ENCODE measurements at regions not wholly inside any gene's neighbourhood (a gene's known extent, or its start where the extent isn't known, plus 50 kb on each side); places are given as distances from the start of the nearest gene placed in this dataset.

DNA sequence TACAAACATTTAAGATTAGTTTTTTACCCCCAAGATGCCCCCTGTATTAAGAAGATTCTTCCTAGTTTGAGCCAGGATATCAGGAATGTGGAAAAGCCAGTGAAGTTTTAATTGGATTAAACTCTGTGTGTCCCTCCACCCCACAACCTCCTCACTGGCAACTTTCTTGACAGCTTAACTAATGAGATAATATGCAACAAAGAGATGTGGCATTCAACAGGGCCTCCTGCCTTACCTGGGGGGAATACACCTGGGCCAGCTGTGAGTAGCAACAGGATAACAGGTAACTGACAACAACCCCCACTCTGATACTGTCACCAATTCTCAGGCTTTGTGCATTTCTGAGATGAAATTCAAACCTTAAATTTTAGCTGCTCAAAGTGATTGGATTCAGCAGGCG, 512.3 kb downstream of the TFAP2B start:
- DNase-seq (ENCODE audit: low spot score), result no peak
- in situ Hi-C loops (cut with HindIII; ENCODE audit: low sequenced_read_pairs), result no loop called here

DNA sequence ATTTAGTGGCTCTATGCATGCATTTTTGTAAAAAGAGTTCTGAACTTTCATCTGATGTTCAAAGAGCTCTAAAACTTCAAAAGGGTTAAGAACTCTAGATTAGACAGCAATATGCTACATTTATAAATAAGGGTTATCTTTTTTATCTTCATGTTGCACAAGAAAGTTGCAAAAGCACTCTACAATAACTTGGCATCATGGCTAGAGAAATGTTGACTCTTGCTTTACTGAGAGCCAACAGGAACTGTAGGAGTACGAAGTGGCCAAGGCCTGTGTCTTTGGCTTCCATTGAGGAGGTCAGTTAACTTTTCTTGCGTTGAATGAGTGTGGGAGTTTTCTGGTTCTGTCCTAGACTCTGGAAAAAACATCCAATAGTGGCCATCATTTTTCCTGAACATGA, 516.9 kb downstream of the TFAP2B start:
- in situ Hi-C loops (cut with HindIII; ENCODE audit: low sequenced_read_pairs), result no loop called here
- DNase-seq (ENCODE audit: low spot score), result no peak

DNA sequence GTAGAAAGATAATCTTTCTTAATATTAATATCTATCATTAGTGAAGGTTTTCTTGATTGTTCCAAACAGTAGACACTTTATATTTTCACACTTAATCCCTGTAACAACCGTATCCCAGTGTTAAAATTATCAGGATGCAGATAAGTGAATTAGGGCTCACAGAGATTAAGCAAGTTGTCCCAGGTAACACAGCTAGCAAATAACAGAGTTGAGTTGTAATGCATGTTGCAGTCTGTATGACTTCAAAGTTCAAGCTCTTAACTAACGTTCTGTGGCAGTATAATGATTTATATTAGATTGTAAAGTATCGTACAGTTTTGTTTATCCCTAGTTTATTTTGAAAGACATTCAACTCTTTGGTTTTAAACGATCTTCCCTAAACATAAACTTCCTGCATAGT, 517.5 kb downstream of the TFAP2B start:
- in situ Hi-C loops (cut with HindIII; ENCODE audit: low sequenced_read_pairs), result no loop called here
- DNase-seq (ENCODE audit: low spot score), result no peak

DNA sequence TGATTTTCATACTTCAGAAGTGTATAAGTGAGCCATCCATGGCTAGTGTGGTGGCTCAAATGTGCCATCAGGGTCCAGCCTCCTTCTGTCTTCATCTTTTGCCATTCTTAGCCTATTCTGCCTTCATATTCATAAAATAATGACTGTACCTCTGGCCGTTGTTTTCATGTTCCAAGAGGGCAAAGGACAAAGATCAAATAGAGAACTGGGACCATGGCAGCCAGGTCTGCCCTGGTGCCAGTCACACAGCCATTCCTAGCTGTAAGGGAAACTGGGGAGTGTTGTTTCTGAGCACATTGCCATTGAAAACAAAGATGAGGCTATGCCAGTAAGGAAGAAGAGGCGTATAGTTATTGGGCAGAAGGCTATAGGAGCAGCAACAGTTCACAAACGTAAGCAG, 518.6 kb downstream of the TFAP2B start:
- in situ Hi-C loops (cut with HindIII; ENCODE audit: low sequenced_read_pairs), result no loop called here
- no peak for DNase-seq (ENCODE audit: low spot score)

DNA sequence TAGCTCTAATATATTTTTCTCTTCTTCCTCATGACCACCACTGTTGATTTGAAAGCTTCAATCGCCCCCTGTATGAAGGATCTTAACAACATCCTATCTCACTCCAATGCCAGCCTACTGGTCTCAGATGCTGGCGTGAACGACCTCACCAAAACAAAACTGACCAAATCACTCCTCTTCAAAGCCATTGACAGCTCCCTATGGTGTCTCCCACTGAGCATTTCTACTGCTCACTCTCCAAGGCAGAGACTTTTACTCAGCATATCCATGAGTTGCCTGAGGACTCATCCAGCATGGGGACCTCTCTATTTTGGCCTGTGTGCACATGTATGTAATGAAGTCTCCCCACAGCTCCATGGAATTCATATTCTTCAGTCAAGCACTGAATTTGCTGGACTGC, 520.4 kb downstream of the TFAP2B start:
- in situ Hi-C loops (cut with HindIII; ENCODE audit: low sequenced_read_pairs), result no loop called here

DNA sequence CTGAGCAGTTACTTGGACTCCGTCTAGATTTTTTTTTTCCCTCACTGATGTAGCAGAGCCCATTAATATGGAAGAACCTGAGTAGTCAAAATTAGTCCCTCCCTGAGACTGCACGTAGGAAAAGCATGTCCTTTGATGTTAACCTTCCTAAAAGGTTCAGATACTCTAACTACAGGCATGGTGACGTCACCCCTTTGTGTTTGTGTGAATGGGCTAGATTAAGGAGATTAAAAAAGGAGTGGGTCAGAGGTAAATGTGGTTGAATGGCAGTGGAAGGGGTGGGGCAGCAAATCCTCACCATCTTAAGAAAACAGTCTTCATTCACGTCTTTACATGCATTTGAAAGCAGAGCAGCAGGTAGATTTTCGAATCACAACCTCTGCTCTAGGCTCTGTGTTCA, 521.1 kb downstream of the TFAP2B start:
- in situ Hi-C loops (cut with HindIII; ENCODE audit: low sequenced_read_pairs), result no loop called here
- DNase-seq (ENCODE audit: low spot score), result no peak

More for the DNA sequence above, 520.4 kb downstream of the TFAP2B start:
- no peak for DNase-seq (ENCODE audit: low spot score)

DNA sequence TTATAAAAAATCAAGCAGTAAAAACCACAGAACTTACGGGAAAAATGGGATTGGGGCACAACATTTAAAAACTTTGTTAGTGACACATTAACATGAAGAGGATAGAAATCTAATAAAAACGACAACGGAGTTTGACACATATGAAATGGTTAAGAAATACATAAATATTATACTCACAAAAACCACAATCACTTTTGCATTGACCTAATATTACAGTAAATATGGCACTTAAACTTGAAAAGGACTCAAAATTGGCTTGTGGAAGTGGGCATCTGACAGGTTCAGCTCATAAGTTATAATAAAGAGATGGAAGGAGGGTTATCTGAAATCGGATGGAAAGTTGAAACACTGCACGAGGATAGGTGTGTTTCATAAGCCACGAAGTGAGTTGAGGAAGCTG, 523.7 kb downstream of the TFAP2B start:
- in situ Hi-C loops (cut with HindIII; ENCODE audit: low sequenced_read_pairs), result no loop called here
- DNase-seq (ENCODE audit: low spot score), result no peak

DNA sequence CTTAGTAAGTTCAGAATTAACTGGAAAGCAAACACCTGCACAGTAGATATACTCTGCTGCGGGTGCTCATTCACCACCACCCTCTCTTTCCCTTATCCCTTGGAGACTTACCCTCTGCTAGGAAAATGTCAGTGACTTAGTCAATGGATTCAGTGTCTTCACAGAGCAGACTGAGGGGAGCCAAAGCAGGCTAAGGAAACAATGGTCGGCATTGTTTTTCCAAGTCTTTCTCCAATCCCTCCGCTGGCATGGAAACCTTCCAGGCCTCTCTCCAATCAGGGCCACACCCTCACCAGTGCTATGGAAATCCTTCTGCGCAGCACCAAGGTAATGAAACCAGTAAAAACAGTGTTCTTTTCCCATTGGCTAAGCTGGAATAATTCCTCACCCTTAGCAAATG, 531.2 kb downstream of the TFAP2B start:
- no peak for DNase-seq (ENCODE audit: low spot score)
- in situ Hi-C loops (cut with HindIII; ENCODE audit: low sequenced_read_pairs), result no loop called here

DNA sequence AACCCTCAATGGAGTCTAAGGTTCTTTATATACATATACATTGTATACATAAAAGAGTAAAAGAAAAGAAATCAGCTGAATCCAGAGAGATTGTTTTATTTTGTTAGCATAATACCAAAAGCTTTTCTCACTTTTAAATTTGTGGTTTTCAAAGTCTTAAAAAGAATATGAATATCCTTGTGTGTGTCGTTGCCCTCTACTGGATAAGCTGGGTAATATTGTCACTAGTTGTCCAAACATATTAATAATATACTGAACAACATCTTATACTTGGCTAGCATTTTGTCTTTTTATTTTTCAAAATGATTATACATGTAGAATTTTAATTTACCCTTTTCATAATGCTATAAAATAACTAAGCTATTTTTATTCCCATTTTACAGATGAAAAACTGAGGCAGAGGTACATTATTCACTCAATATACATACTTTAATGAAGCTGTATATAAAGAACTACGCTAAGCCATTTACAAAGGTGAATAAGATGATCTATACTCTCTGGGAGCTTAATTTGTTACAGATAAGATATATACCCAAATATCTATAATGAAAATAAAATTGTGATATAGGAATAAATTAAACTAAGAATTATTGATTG, 531.7 kb downstream of the TFAP2B start:
- no peak for DNase-seq (ENCODE audit: low spot score)
- in situ Hi-C loops (cut with HindIII; ENCODE audit: low sequenced_read_pairs), result no loop called here

DNA sequence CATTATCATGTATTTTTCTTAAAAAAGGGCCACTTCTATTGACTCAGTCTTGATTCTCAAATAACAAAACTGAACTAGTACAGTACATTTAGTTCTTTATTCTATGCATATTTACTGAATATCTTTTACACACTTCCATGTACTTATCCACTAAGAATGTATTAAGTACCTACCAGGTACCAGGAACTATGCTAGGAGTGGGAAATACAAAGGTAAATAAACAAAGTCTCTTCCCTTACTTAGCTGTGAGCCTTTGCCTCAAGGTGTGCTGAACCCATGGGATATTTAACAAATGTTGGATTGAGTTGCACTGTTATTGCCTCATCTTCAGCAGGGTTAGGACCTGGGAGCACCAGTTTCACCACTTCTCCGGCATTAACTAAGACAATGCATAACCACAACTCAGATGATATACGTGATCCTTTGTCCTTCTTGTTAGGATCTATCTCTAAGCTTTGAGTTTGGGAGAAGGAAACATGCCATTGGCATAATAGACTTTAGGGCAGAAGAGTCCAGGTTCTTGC, 533.9 kb downstream of the TFAP2B start:
- in situ Hi-C loops (cut with HindIII; ENCODE audit: low sequenced_read_pairs), result no loop called here
- no peak for DNase-seq (ENCODE audit: low spot score)

DNA sequence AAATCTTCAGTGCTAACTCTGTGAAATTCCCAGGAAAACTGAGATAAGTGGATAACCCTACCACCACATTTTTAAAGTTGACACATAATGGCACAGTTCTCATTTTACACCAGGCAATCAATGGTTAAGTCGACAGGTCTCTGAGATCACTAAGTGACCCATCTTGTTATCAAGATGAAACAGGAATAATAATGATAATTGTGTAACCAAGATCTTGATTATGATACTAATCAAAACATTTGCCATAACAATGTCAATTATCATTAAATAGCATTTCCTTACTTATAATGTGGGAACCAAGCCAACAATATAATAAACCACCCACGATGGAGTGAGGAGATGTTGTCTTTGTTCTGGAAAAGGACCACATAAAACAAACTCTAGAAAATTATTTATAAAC, 541.6 kb downstream of the TFAP2B start:
- DNase-seq (ENCODE audit: low spot score), result no peak
- in situ Hi-C loops (cut with HindIII; ENCODE audit: low sequenced_read_pairs), result no loop called here

DNA sequence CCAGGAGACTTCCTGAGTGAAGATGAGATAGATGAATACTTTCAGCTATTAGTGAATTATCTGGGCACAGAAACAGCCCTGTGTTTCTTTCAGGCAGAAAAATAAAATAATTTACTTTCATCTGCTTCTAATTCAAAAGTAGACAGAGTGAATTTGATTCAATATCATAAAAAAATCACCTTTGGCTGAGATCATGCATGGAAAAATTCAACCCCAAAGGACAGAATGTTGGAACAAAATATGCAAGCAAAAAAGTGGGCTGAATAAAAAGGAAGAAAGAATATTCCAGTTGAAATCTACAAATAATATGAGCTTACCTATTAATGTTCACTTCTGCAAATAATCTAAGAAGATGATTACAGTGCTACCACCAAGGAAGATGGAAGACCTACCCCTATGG, 546.9 kb downstream of the TFAP2B start:
- in situ Hi-C loops (cut with HindIII; ENCODE audit: low sequenced_read_pairs), result no loop called here
- DNase-seq (ENCODE audit: low spot score), result no peak

DNA sequence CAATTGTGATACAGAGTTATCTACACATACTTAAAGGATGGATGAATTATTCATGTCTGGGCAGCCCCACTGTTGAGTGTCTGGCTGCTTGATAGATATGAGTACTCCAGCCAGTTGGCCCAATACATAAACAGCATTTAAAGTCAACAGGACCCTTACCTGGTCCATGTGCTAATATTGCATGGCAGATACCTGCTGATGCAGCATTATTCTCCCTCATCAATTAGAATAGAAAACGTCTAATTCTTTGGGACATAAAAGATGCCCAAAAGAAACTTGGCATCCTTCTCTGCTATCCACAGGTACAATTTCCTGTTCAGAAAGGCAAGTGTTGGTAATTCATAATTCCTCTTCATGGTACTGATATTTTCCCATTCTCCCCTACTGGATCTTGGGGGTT, 550.8 kb downstream of the TFAP2B start:
- DNase-seq (ENCODE audit: low spot score), result no peak
- in situ Hi-C loops (cut with HindIII; ENCODE audit: low sequenced_read_pairs), result no loop called here

DNA sequence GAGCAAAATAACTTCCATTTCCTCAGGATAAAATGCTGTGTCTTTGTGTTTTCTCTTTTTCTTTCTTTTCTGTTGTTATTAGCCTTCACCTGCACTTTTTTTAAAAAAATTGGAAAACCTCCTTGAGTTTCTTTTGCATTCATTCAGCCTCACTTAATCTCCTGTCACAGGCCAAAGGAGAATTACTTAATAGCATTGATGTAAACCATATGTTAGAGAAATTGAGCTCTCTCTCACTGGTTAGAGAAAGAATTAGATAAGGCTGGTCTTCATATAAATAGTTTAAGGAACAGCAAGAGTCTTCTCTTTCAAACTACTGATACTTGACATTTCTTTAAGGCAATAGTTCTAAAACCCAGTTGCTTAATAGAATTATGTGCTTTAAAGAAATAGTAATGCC, 564.2 kb downstream of the TFAP2B start:
- no peak for DNase-seq (ENCODE audit: low spot score)

DNA sequence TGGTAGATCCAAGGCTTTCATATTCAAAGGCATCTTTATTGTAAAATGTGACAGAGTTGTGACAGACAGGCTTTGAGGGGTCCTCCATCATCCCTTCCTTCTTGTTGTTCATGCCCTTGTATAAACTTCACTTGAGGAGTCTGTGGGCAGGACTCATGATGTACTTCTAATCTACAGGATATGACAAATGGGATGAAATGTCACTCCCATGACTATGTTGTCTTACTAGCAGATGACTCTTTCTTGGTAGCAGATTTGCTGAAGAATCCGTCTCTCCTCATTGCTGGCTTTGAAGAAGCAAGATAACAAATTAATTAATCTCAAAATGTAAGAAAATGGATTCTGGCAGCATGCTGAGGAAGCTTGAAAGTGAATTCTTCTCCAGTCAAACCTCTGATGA, 566.1 kb downstream of the TFAP2B start:
- DNase-seq (ENCODE audit: low spot score), result no peak
- in situ Hi-C loops (cut with HindIII; ENCODE audit: low sequenced_read_pairs), result no loop called here

More for the DNA sequence above, 564.2 kb downstream of the TFAP2B start:
- in situ Hi-C loops (cut with HindIII; ENCODE audit: low sequenced_read_pairs), result no loop called here

DNA sequence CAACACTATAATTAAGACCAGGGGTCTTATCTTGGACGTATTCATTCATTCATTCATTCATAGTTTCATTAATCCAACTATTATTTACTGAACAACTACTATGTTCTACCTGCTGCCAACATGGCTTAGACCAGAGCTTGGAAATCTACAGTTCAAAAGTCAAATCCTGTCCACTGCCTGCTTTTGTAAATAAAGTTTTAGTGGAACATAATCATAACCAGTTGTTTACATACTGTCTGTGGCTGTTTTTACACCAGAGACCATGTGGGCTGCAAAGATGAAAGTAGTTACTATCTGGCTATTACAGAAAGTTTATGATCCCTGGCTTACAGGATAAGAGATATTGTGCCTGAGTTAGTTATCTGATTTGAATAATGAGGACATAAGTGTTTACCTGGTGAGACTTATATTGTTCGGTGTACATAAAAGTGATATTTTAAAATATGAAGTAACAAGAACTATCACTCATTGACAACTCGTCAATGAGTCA, 567.7 kb downstream of the TFAP2B start:
- in situ Hi-C loops (cut with HindIII; ENCODE audit: low sequenced_read_pairs), result no loop called here
- DNase-seq (ENCODE audit: low spot score), result no peak

DNA sequence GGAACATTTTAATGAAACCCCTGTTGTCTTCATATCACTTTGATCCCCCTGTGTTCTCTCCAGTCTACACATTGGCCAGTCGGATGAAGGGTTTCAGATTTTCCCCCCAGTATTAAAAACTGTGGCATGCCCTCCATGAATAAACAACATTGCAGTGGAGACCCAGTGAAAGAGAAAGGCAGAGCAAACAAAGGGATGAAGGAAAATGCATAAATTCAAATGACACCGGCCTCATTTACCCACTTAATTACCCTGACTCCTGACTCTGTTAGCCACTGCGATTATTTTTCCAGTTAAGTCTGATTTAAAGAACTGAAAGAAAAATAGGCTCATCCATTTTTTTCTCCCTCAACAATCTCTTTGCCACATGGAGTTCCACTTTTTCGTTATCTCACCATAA, 569.2 kb downstream of the TFAP2B start:
- no peak for DNase-seq (ENCODE audit: low spot score)
- in situ Hi-C loops (cut with HindIII; ENCODE audit: low sequenced_read_pairs), result no loop called here

DNA sequence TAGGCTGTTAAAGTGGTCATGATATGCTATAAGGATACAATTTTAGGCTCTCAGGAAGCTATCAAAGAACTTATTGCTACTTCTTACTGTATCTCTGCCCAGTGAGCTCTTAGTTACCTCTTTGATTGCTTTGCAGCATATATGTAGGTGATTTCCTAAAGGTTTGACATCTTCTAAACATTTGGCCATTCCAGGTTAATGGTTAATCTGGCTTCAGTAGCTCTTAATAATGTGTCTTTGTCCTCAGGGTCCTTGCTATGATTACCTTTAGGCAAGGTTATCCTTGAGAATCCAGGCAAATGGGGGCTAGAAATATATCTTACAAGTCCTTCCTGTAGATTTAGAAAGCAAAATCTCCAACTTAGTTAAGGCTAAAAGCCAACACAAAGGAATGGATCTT, 575.4 kb downstream of the TFAP2B start:
- in situ Hi-C loops (cut with HindIII; ENCODE audit: low sequenced_read_pairs), result no loop called here
- no peak for DNase-seq (ENCODE audit: low spot score)

DNA sequence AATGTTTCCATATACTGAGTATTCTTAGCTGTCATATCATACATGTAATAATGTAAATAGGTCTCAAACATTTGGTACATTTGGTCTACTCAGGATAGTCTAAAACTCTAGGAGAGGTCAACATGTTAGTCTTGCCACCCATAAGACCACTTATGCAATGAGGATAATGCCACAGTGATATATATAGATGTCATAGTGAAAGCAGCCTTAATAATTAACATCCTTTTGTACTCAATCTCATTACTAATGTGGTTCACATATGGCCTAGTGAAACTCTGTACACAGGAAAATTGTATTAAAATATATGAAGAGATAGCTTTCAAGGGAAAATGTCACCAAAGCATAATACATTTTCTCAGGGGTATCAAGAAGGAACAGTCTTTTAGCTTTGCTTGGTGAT, 577.9 kb downstream of the TFAP2B start:
- DNase-seq (ENCODE audit: low spot score), result no peak
- in situ Hi-C loops (cut with HindIII; ENCODE audit: low sequenced_read_pairs), result no loop called here

DNA sequence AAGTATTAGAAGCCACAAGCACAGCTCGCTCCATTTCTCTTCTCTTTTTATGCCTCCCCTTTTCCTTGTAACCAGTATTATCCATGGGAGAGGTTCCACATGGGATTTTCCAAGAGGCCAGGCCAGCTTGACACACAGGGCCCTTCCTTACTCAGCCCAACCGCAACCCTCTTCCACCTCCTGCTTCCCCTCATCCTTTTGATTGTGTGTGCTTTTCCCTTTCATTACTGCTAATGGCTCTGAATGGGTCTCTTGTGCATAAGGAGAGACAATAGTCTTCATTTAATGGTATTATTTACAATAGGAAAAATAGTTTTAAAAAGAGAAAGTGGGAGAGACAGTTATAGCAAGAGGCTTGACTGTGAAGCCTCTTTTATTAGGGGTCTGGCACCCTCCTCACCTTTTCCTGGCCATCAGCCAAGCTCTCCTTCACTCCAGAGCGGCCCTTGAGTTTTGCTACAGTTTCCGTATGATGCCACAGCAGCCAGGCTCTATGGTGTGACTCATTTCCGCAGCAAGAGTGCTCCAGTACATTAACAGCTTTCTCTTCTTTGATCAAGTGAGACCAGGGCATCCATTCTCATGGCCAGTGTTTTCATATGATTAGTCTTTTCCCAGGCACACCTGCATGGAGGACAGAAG, 579.5 kb downstream of the TFAP2B start:
- in situ Hi-C loops (cut with HindIII; ENCODE audit: low sequenced_read_pairs), result no loop called here

DNA sequence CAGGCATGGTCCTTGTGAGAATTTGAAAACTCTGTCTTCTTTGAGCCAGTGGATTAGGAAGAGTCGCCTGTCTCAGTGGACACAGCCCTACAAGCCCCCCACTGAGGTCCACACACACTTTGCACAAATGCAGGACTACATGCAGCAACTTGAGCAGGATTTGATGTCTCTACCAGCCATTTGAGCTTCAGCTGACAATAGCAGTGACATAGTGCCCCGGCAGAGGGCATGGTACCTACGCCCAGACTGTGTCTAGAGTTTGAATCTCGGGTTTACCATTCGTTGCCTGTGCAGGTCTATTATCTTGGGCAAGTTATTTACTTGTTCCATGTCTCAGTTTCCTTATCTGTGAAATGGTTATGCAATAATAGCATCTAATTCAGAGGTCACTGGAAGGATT, 580.1 kb downstream of the TFAP2B start:
- DNase-seq (ENCODE audit: low spot score), result no peak
- in situ Hi-C loops (cut with HindIII; ENCODE audit: low sequenced_read_pairs), result no loop called here

More for the DNA sequence above, 579.5 kb downstream of the TFAP2B start:
- DNase-seq (ENCODE audit: low spot score), result no peak
